HepG2 (cell line): ENCODE measurements at regions not wholly inside any gene's neighbourhood (a gene's known extent, or its start where the extent isn't known, plus 50 kb on each side); places are given as distances from the start of the nearest gene placed in this dataset.
"Not testable (repeated sequence)": the region's sequence is repeated elsewhere in the genome, so short reads cannot be mapped to it uniquely, and the experiment has no call there.

Experiments used
- ATAC-seq: fragments of 200-7000 bp; cut with Tn5 transposase; 3 replicates; pipeline ENCODE4 v1.9.1; 2020; ENCODE audit warnings: mild to moderate bottlenecking, moderate library complexity
- BruUV-seq: library from RNA; stranded (reverse); fragments of 400-500 nt; replicated peaks from 2 replicates; lab custom pipeline; 2021; lab: Mats Ljungman, UMichigan
- CTCF ChIA-PET: fragments of 300-600 bp; formaldehyde crosslinking; extraction: SDS; loops from one replicate; lab custom pipeline; 2021; ENCODE audit warnings: low total read pairs, inconsistent platforms, low intra/inter-chr PET ratio; lab: Yijun Ruan, JAX
- POLR2A ChIA-PET: fragments of 350-600 bp; sonication (Branson Sonifier 250); formaldehyde crosslinking; loops from one replicate; lab custom pipeline; 2020; ENCODE audit warnings: antibody characterized with exemption, inconsistent platforms; lab: Yijun Ruan, JAX
- DNase-seq: peaks from one replicate; pipeline ENCODE4 v3.0.0-alpha.2; 2015; ENCODE audit warnings: low spot score
- FAIRE-seq: peaks from 3 replicates; lab custom pipeline; 2011; peaks lifted over from hg19 to GRCh38; lab: Jason Lieb, UNC
- H2AFZ ChIP-seq: one replicate; pipeline ENCODE4 v1.6.1; 2011; ENCODE audit warnings: low read length, inconsistent platforms
- H3K27ac ChIP-seq: fragments of 300-600 bp; 3 replicates; pipeline ENCODE4 v1.8.0; 2011; ENCODE audit warnings: mixed run types, mild to moderate bottlenecking, mixed read lengths, low read length, inconsistent platforms; ENCODE audit not compliant: insufficient read depth; ENCODE audit errors: extremely low read length
- H3K27me3 ChIP-seq, 2 experiments: fragments of 200-600 bp in 1 of 2; 2 replicates in 1 of 2; 3 replicates in 1 of 2; pipeline versions ENCODE4 v1.6.0 to v1.8.0; 2011; ENCODE audit warnings: low read length in 2 of 2, mild to moderate bottlenecking in 2 of 2, moderate library complexity in 2 of 2, inconsistent platforms in 1 of 2; ENCODE audit not compliant: insufficient read depth in 2 of 2, control insufficient read depth in 1 of 2
- H3K36me3 ChIP-seq, 2 experiments: fragments of 200-600 bp in 1 of 2; replicated peaks in 1 of 2; 2 replicates in 1 of 2; 3 replicates in 1 of 2; pipeline versions ENCODE4 v1.5.1 to v1.8.0; 2011; ENCODE audit warnings: low read length in 2 of 2, inconsistent platforms in 1 of 2; ENCODE audit not compliant: insufficient read depth in 2 of 2, control insufficient read depth in 1 of 2
- H3K4me1 ChIP-seq: 2 replicates; pipeline ENCODE4 v1.5.1; 2012; ENCODE audit warnings: low read length, inconsistent platforms; ENCODE audit not compliant: insufficient read depth
- H3K4me2 ChIP-seq: 2 replicates; pipeline ENCODE4 v1.6.0; 2011; ENCODE audit warnings: low read depth, low read length, inconsistent platforms
- H3K4me3 ChIP-seq, 3 experiments: fragments of 200-600 bp in 1 of 3; sonication (generic), shearing (Covaris generic) in 1 of 3; replicated peaks in 1 of 3; 2 replicates each; pipeline ENCODE4 v1.5.1; 2011 to 2016; ENCODE audit warnings: low read length in 3 of 3, inconsistent platforms in 2 of 3, low read depth in 2 of 3, mild to moderate bottlenecking in 2 of 3, control low read depth in 1 of 3, mixed read lengths in 1 of 3; ENCODE audit not compliant: insufficient read depth in 1 of 3
- H3K79me2 ChIP-seq: one replicate; pipeline ENCODE4 v1.6.1; 2011; ENCODE audit warnings: low read length, inconsistent platforms; ENCODE audit not compliant: insufficient read depth
- H3K9ac ChIP-seq: 2 replicates; pipeline ENCODE4 v1.6.0; 2011; ENCODE audit warnings: mild to moderate bottlenecking, low read depth, low read length, inconsistent platforms; ENCODE audit not compliant: insufficient read depth
- H3K9me3 ChIP-seq: 2 replicates; pipeline ENCODE4 v1.5.1; 2012; ENCODE audit warnings: mild to moderate bottlenecking, low read length
- H4K20me1 ChIP-seq: 2 replicates; pipeline ENCODE4 v1.6.0; 2011; ENCODE audit warnings: inconsistent platforms, mild to moderate bottlenecking, low read length, moderate library complexity; ENCODE audit not compliant: insufficient read depth
- ARID4A ChIP-seq: sonication (generic); formaldehyde crosslinking; IDR thresholded peaks from 2 replicates; pipeline ENCODE4 v1.5.0; 2020; ENCODE audit warnings: mild to moderate bottlenecking, missing genetic modification reagents, borderline replicate concordance
- ATF6 ChIP-seq: sonication (generic); formaldehyde crosslinking; conservative IDR thresholded peaks from 2 replicates; pipeline ENCODE4 v1.4.0; 2020; ENCODE audit warnings: missing genetic modification reagents
- BORCS8-MEF2B ChIP-seq: sonication (generic); formaldehyde crosslinking; IDR thresholded peaks from 2 replicates; pipeline ENCODE4 v1.8.0; 2022; ENCODE audit warnings: mild to moderate bottlenecking, missing genetic modification reagents
- ELK4 ChIP-seq: sonication (generic); formaldehyde crosslinking; IDR thresholded peaks from 2 replicates; pipeline ENCODE4 v1.9.0; 2021; ENCODE audit warnings: missing genetic modification reagents, borderline replicate concordance
- MEIS2 ChIP-seq: sonication (generic); formaldehyde crosslinking; IDR thresholded peaks from 2 replicates; pipeline ENCODE4 v1.9.0; 2021; ENCODE audit warnings: mild to moderate bottlenecking, missing genetic modification reagents
- SETDB1 ChIP-seq: sonication (generic); formaldehyde crosslinking; IDR thresholded peaks from 2 replicates; pipeline ENCODE4 v1.5.1; 2020; ENCODE audit warnings: missing genetic modification reagents, mild to moderate bottlenecking, borderline replicate concordance
- TFDP2 ChIP-seq: sonication (generic); formaldehyde crosslinking; IDR thresholded peaks from 2 replicates; pipeline ENCODE4 v1.4.0; 2020; ENCODE audit warnings: missing genetic modification reagents
- ZBTB33 ChIP-seq: sonication (generic); formaldehyde crosslinking; IDR thresholded peaks from 2 replicates; pipeline ENCODE4 v1.4.0; 2020; ENCODE audit warnings: missing genetic modification reagents
- ZNF296 ChIP-seq: sonication (generic); formaldehyde crosslinking; conservative IDR thresholded peaks from 2 replicates; pipeline ENCODE4 v1.5.0; 2020; ENCODE audit warnings: mild to moderate bottlenecking, missing genetic modification reagents
- WGBS: methylation state at CpG from one replicate; pipeline ENCODE4 v1.1.6; 2017; ENCODE audit warnings: low lambda C conversion rate; 5-methylcytosine and 5-hydroxymethylcytosine counted together
- in situ Hi-C: cut with HindIII; loops from 2 replicates; pipeline ENCODE4 v1.10.0; 2017; ENCODE audit warnings: low pct_unique_long_range_greater_than_20kb; ENCODE audit not compliant: extremely low pct_ligation_motif_present
- intact Hi-C: fragments of 100-400 bp; cut with micrococcal nuclease; formaldehyde crosslinking; loops from one replicate; pipeline ENCODE4 v1.10.0; 2022; ENCODE audit not compliant: unreplicated experiment

- TF ChIP-seq ATF6, result no peak
- no peak for TF ChIP-seq ZBTB33 (CRISPR knock-in tag)
- no peak for TF ChIP-seq ARID4A (CRISPR knock-in tag)
- no peak for TF ChIP-seq ZNF296
- TF ChIP-seq TFDP2 (CRISPR knock-in tag), result no peak
- no peak for TF ChIP-seq SETDB1 (CRISPR knock-in tag)
- no peak for TF ChIP-seq MEIS2
- TF ChIP-seq ELK4, result no peak
- no peak for TF ChIP-seq BORCS8-MEF2B
These were observed 155.6 kb downstream of the NUF2 start (continued) for GRCh38 chr1:163477276-163477830.

- H3K4me3 ChIP-seq, DNase-seq, H3K9ac ChIP-seq, H3K4me1 ChIP-seq, H4K20me1 ChIP-seq, H3K79me2 ChIP-seq, H3K27ac ChIP-seq, BruUV-seq, FAIRE-seq, H3K27me3 ChIP-seq, POLR2A ChIA-PET, H2AFZ ChIP-seq, in situ Hi-C loops, intact Hi-C loops, H3K36me3 ChIP-seq, ATAC-seq, CTCF ChIA-PET, H3K4me2 ChIP-seq: not testable (repeated sequence)
- WGBS, result 80% methylated on average over 5 of the region's 52 CpGs
- H3K9me3 ChIP-seq, result peaks cover 25% of the 10 kb centered on the region
These were observed 176.9 kb downstream of the NUF2 start for GRCh38 chr1:163498391-163499330.
